IgD-negative memory B cell (primary cell): ENCODE measurements at regions not wholly inside any gene's neighbourhood (a gene's known extent, or its start where the extent isn't known, plus 50 kb on each side); places are given as distances from the start of the nearest gene placed in this dataset.

ENCODE experiments used
- H3K27ac Mint-ChIP-seq, 3 donors: one replicate each; pipeline ENCODE4 v1.8.0; 2020 to 2022; ENCODE audit warnings: mild to moderate bottlenecking in 3 of 3, mixed read lengths in 3 of 3, moderate library complexity in 1 of 3
- H3K27me3 Mint-ChIP-seq: one replicate; pipeline ENCODE4 v1.8.0; 2021; ENCODE audit warnings: mixed read lengths
- H3K36me3 Mint-ChIP-seq: one replicate; pipeline ENCODE4 v1.8.0; 2020; ENCODE audit warnings: mild to moderate bottlenecking, mixed read lengths
- H3K4me1 Mint-ChIP-seq, 3 donors: one replicate each; pipeline ENCODE4 v1.8.0; 2020 to 2022; ENCODE audit warnings: mixed read lengths in 3 of 3, mild to moderate bottlenecking in 1 of 3
- H3K4me3 Mint-ChIP-seq, 4 donors: one replicate each; pipeline ENCODE4 v1.8.0; 2020 to 2022; ENCODE audit warnings: mild to moderate bottlenecking in 4 of 4, mixed read lengths in 4 of 4, moderate library complexity in 3 of 4
- H3K9me3 Mint-ChIP-seq, 3 donors: one replicate each; pipeline ENCODE4 v1.8.0; 2020 to 2021; ENCODE audit warnings: mixed read lengths in 3 of 3, mild to moderate bottlenecking in 1 of 3

GRCh38 chr12:116418551-116418950 lies 140.6 kb upstream of the MAP1LC3B2 start:
- no peaks in the 10 kb centered on the region for H3K4me1 Mint-ChIP-seq
- no peaks in the 10 kb centered on the region for H3K27me3 Mint-ChIP-seq
- H3K36me3 Mint-ChIP-seq, result peaks cover 4% of the 10 kb centered on the region
- no peak overlapping the region for H3K4me3 Mint-ChIP-seq
- peaks cover 0 to 5% (median 0%) of the 10 kb centered on the region in 3 donors for H3K9me3 Mint-ChIP-seq
- H3K27ac Mint-ChIP-seq, result no peak overlapping the region

DNA sequence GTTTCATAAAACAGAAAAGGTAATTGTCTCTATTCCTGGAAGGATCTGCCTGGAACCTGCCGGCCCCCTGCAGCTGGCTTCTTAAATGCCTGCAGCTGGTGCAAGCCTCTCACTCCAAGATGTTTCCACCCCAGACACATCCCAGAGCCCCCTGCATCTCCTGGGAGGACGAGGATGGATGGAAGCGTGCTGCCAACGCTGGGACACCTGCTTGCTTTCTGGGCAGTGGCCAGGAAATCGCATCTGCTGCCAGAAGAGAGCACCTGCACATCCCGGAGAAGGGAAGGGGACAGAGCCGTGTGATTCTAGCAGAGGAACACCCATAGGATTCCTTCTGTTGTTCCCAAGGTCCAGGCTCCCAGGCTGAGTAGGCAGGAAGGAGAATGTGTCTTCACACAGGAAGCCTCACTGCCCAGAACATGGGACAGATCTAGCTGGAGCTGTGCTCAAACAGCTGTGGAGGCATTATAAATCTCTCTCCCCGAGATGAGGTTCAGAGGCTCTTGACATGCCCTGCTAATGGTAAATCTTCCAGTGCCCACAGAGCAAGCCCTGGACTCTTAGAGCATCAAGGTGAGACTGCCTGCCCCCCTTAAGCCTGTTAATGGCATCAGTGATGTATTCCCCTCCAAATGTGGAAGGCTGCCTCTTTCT lies 138.8 kb upstream of the MAP1LC3B2 start:
- Mint-ChIP-seq H3K27me3 (no peaks in the 10 kb centered on the region), H3K4me1 (no peaks in the 10 kb centered on the region), H3K4me3 (no peak overlapping the region), H3K27ac (no peak overlapping the region), H3K9me3 (peaks cover 0 to 5% (median 0%) of the 10 kb centered on the region in 3 donors), H3K36me3 (peaks cover 4% of the 10 kb centered on the region)

DNA sequence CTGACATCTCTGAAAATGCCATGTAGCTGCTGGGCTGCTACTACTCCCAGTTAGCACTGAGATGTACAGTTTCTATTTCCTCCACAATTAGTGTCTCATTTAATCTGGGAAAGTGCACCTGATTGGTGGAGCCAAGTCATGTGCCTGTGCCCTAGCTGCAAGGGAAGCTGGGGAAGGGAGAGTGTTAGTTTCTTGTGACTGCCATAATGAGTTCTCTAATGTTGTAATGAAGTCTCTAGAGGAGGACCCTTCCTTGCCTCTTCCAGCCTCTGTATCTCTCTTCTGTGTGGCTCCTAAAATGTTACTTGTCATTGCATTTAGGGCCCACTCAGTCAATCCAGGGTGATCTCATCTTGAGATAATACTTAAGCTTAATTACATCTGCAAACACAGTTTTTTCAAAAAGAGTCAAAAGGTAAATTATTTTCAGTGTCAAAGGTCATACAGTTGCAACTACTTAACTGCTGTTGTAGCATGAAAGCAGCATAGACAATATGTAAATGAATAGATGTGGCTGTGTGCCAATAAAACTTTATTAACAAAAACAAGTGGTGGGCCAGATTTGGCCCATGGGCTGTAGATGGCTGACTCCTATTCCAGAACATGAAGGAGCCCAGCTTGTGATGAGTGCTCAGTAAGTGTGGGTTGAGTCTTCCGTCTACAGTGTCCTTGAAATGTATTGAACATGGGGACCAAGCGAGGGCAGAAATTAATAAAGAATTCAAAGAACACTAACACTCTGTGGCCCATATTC lies 137.2 kb upstream of the MAP1LC3B2 start:
- H3K36me3 Mint-ChIP-seq, result peaks cover 4% of the 10 kb centered on the region
- peaks cover 0 to 5% (median 0%) of the 10 kb centered on the region in 3 donors for H3K9me3 Mint-ChIP-seq
- H3K4me3 Mint-ChIP-seq, result no peak overlapping the region
- no peaks in the 10 kb centered on the region for H3K4me1 Mint-ChIP-seq
- peak overlapping the region in 1 of 3 donors; percentile 25 for H3K27ac Mint-ChIP-seq
- peaks cover 4% of the 10 kb centered on the region for H3K27me3 Mint-ChIP-seq

DNA sequence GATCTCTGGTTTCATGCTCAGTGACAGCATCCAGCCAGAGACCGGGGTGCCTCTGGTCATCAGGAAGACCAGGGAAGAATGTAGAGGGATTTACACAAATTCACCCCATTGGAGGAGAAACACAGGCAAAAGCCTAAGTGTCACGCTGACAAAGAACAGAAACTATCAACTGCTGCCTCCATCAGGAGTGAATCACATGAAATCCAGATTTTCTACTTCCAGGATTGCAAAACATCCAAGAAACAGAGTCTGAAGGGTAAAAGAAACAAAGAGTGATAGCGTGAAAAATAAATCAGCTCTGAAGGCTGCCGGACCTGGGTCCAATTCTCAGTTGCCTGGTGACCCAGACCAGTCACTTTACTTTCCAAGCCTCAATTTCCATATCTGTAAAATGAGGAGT lies 136.1 kb upstream of the MAP1LC3B2 start:
- Mint-ChIP-seq H3K27ac (no peak overlapping the region), H3K9me3 (peaks cover 0 to 5% (median 0%) of the 10 kb centered on the region in 3 donors), H3K36me3 (peaks cover 4% of the 10 kb centered on the region), H3K27me3 (peaks cover 4% of the 10 kb centered on the region), H3K4me1 (no peaks in the 10 kb centered on the region), H3K4me3 (no peak overlapping the region)

DNA sequence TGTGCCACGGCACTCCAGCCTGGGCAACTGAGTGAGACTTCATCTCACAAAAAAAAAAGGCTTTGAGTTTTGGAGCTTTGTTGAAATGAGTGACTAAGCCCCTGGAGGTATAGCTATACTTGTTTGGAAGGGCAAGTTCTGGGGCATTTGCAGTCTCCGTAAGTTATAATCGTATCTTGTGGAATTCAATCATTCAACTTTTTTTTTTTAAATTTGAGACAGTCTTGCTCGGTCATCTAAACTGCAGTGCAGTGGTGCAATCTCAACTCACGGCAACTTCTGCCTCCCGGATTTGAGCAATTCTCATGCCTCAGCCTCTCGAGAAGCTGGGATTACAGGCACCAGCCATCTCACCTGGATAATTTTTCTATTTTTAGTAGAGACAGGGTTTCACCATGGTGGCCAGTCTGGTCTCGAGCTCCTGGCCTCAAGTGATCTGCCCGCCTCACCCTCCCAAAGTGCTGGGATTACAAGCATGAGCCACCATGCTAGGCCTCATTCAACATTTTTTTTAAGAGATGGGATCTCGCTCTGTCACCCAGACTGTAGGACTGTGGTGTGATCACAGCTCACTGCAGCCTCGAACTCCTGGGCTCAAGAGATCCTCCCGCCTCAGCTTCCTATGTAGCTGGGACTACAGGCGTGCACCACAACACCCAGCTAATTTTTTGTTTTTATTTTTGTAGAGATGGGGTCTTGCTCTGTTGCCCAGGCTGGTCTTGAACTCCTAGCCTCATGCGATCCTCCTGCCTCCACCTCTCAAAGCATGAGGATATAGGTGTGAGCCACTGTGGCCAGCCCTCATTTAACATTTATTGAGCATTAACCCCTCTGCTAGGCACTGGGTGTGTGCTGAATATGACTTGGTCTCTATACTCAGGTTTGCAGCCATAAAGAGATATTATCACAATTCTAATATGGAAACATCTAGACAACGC lies 133.7 kb upstream of the MAP1LC3B2 start:
- Mint-ChIP-seq H3K9me3 (peaks cover 0 to 5% (median 0%) of the 10 kb centered on the region in 3 donors), H3K36me3 (peaks cover 4% of the 10 kb centered on the region), H3K27me3 (peaks cover 4% of the 10 kb centered on the region), H3K4me3 (no peak overlapping the region), H3K4me1 (no peaks in the 10 kb centered on the region), H3K27ac (no peak overlapping the region)

DNA sequence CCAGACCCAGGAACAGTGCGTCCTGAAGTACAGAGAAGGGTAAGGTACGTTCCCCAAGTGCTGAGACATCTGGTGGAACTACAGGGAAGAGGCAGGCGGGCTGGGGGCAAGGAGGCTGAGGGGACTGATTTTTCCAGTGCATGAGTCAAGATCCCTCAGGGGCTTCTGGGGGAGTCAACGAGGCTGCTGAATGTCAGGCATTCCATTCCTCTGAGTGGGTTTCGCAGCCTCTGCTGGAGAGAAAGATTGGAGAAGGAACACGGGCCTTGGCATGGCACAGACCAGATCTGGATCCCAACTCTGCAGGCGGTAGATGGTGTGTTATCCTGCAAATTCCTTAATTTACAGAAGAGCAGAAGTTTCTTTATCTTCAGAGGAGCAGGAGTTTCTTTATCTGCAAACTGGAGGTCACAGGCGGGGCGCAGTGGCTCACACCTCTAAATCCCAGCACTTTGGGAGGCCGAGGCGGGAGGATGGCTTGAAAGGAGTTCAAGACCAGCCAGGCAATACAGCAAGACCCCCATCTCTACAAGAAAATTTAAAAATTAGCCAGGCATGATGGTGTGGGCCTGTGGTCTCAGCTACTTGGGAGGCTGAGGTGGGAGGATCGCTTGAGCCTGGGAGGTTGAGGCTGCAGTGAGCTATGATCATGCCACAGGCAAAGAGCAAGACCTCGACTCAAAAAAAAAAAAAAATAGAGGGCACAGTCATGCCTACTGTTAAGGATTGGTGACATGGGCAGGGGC lies 132.6 kb upstream of the MAP1LC3B2 start:
- H3K4me1 Mint-ChIP-seq, result no peaks in the 10 kb centered on the region
- no peak overlapping the region for H3K27ac Mint-ChIP-seq
- H3K27me3 Mint-ChIP-seq, result peaks cover 4% of the 10 kb centered on the region
- peaks cover 0 to 4% (median 0%) of the 10 kb centered on the region in 3 donors for H3K9me3 Mint-ChIP-seq
- no peak overlapping the region for H3K4me3 Mint-ChIP-seq
- H3K36me3 Mint-ChIP-seq, result peaks cover 4% of the 10 kb centered on the region

DNA sequence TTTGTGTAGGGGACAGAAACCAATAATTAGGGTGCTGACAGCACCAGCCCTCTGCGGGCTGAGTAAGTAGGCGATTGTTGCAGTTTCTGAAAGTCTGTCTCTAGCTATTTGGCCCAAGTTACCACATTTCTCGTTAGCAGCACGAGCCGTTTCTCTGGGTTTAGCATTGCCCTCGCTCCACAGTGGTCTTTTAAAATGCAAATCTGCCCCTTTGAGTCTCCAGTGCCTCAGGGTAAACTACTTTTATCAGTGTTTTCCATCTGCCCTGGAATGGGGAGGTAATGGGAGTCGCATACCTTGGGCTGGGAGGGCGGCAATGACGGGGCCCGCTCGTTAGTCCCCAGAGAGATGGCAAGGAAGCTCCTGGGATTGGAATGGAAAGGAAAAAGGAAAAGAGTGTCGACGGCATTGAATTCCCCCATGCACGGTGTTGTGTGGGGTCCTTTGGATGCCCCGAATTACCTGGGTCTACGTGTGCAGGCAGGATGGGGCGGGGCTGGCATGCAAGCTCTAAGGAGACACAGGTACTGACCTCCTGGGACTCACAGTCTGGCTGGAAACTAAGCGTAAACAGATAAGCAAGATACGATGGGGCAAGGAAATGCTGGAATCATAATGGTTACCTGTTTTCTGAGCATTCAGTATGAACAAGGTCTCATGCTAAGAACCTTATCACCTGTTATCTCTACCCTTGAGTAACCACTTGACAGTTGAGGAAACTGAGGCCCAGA lies 131.8 kb upstream of the MAP1LC3B2 start:
- no peaks in the 10 kb centered on the region for H3K4me1 Mint-ChIP-seq
- H3K4me3 Mint-ChIP-seq, result peak overlapping the region in 1 of 4 donors; percentile 79

GRCh38 chr12:116429826-116430360 lies 129.3 kb upstream of the MAP1LC3B2 start:
- Mint-ChIP-seq H3K27ac (no peak overlapping the region), H3K27me3 (peaks cover 4% of the 10 kb centered on the region), H3K36me3 (peaks cover 2% of the 10 kb centered on the region), H3K9me3 (no peaks in the 10 kb centered on the region), H3K4me1 (peaks cover 0 to 2% (median 0%) of the 10 kb centered on the region in 3 donors), H3K4me3 (no peak overlapping the region)

More for the DNA sequence above, 131.8 kb upstream of the MAP1LC3B2 start:
- Mint-ChIP-seq H3K9me3 (no peaks in the 10 kb centered on the region), H3K27me3 (peaks cover 4% of the 10 kb centered on the region), H3K36me3 (no peaks in the 10 kb centered on the region), H3K27ac (peak overlapping the region in 1 of 3 donors; percentile 14)

- Mint-ChIP-seq H3K4me3 (no peak overlapping the region), H3K27me3 (peaks cover 4% of the 10 kb centered on the region), H3K27ac (no peak overlapping the region), H3K9me3 (no peaks in the 10 kb centered on the region), H3K4me1 (peaks cover 0 to 2% (median 0%) of the 10 kb centered on the region in 3 donors), H3K36me3 (peaks cover 2% of the 10 kb centered on the region)
Observed at GRCh38 chr12:116430911-116431565, 128.1 kb upstream of the MAP1LC3B2 start.

- peaks cover 0 to 2% (median 0%) of the 10 kb centered on the region in 3 donors for H3K4me1 Mint-ChIP-seq
- H3K27ac Mint-ChIP-seq, result no peak overlapping the region
Observed at GRCh38 chr12:116431677-116432300, 127.4 kb upstream of the MAP1LC3B2 start.

DNA sequence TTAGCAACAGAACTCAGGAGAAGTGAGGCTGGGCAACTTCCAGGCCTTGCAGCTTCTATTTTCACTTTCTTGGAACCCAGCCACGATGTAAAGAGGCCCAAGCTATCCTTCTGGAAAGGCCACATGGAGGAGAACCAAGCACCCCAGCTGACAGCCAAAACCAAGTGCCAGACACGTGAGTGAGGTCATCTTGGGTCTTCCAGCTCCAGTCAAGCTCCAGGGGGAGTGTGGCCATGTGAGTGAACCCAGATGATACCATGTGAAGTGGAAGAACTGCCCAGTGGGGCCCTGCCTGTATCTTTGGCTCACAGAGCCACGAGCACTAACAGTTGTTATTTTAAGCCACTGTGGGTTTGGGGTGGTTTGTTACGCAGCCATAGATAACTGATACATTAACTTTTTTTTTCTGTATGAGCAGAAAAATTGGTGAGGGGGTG lies 126.8 kb upstream of the MAP1LC3B2 start:
- Mint-ChIP-seq H3K36me3 (peaks cover 2% of the 10 kb centered on the region), H3K27ac (no peak overlapping the region), H3K27me3 (peaks cover 4% of the 10 kb centered on the region), H3K4me1 (peaks cover 0 to 2% (median 0%) of the 10 kb centered on the region in 3 donors), H3K4me3 (no peak overlapping the region), H3K9me3 (no peaks in the 10 kb centered on the region)

More at GRCh38 chr12:116431677-116432300, 127.4 kb upstream of the MAP1LC3B2 start:
- Mint-ChIP-seq H3K27me3 (no peaks in the 10 kb centered on the region), H3K4me3 (no peak overlapping the region), H3K9me3 (no peaks in the 10 kb centered on the region), H3K36me3 (peaks cover 2% of the 10 kb centered on the region)

DNA sequence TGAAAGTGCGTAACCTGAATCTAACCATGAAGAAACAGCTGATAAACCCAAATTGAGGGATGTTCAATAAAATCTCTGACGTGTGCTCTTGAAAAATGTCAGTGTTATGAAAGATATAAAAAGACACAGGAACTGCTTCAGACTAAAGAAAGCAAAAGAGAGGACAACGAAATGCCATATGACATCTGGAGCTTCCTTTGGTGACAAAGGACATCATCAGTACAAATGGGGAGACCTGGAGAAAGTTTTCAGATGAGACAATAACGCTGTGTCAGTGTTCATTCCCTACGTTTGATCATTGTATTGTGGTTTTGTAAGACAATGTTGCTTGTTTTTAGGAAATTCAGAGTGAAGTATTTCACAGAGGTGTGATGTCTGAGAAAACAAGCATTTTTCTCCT lies 125.9 kb upstream of the MAP1LC3B2 start:
- Mint-ChIP-seq H3K4me1 (peaks cover 0 to 2% (median 0%) of the 10 kb centered on the region in 3 donors), H3K27ac (no peak overlapping the region), H3K27me3 (peaks cover 4% of the 10 kb centered on the region), H3K9me3 (no peaks in the 10 kb centered on the region), H3K36me3 (peaks cover 3% of the 10 kb centered on the region), H3K4me3 (no peak overlapping the region)
